Activated gamma-delta T cell (primary cell): ENCODE measurements at regions not wholly inside any gene's neighbourhood (a gene's known extent, or its start where the extent isn't known, plus 50 kb on each side); places are given as distances from the start of the nearest gene placed in this dataset.

Experiments used
- DNase-seq: peaks from one replicate; lab custom pipeline; 2025; lab: John Stamatoyannopoulos, UW

GRCh38 chr14:104386151-104386841, 193.3 kb upstream of the C14orf180 start:
- DNase-seq, result no peak

DNA sequence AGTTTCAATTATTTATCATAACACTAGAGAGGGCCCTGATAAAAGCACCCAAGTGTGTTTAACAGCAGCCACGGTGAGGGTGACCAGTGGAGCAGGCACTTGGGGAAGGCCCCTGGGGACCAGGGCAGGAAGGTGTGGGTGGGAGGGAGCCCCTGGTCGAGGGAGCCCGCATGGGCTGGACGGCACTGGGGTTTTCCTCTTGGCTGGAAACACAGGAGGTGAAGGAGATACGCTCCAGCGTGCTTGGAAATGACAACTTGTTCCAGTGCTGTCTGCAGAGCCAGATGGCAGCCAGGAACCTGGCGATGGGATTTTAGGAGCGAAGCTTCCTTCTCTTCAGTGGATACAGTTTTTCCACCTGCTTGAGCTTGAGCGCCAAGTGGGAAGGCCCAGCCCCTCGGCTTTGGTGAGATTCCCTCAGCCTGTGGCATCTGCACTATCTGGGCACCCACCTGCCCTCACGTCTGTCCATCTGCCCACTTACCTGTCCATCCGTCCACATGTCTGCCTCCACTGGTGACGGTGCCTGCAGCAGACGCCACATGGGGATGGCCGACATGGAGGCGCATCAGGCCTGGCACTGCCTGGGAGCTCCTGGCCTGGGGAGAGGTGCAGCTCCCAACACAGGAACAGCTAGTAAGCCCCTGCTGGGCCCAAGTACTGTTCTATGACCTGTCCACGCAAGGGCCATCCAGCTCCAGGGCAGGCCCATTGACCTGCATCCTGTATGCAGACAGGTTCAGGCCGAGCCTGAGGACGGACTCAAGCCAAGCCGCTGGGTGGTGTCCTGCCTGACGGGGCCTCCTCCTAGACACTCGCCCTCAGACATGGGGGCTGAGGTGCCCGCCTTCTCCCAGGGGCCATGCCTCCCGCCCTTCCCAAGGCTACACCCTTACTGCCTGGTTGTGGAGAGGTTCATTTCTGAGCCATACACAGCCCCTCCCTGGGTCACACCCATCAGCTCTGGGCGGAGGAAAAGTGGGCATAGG, 192.2 kb upstream of the C14orf180 start:
- no peak for DNase-seq

DNA sequence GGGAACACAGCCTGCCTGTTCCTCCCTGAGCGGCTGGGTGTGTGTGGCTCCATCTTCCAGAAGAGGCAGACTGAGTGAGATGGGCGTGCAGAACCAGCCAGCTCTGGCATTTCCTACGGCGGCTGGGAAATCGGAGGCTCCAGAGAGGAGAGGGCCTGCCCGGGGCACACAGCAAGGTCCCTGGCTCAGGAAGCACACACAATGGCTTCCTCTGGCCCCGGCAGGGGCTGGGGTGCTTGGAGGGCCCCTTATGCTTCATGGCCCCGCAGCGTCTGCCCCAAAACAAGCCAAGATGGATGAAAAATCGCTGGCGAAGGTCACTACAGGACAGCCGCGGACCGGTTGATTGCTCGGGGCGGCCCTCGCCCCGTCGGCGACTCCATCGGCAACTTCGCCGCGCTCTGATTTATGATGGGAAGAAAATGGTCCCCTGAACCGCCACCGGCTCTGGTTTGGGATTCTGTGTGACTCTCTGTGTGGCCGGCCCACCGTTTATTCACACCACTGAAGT, 191.5 kb upstream of the C14orf180 start:
- DNase-seq, result no peak

DNA sequence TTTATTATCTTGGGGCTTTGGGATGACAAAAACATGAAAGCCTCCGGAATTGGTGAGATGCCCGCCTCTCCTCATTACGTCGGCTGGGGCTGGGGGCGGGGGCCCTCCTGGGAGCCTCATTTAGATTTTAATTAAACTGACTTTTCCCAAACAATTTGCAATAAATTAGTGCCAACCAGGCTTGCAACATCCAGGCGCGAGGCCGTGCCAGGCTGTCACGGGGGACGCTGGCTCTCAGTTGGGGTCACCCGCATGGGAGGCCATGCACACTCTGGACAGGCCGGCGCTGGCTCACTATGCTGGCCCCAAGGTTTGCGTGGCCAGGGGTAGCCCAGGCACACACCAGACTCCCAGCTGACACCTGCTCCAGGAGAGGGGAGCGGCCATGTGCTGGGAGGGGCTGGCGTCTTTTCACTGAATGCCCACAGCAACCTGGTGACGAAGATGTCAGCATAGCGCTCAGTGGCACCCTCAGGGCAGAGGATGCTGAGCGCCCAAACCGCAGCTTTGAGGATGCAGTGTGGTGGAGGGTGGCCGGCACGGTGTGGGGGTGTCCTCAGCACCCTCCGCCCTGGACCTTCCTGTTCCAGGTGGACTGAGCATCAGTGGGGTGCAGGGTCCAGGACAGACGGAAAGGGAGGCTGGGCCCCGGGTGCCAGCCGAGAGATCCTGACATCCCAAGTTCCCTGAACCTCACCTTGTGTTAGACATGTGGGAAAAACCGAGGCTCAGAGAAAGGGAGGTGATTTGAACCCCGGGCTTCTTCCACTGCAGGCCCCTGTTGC, 190.8 kb upstream of the C14orf180 start:
- no peak for DNase-seq

GRCh38 chr14:104389326-104390220, 190.0 kb upstream of the C14orf180 start:
- no peak for DNase-seq

- DNase-seq, result no peak
These were observed 189.2 kb upstream of the C14orf180 start for GRCh38 chr14:104390221-104390931.

DNA sequence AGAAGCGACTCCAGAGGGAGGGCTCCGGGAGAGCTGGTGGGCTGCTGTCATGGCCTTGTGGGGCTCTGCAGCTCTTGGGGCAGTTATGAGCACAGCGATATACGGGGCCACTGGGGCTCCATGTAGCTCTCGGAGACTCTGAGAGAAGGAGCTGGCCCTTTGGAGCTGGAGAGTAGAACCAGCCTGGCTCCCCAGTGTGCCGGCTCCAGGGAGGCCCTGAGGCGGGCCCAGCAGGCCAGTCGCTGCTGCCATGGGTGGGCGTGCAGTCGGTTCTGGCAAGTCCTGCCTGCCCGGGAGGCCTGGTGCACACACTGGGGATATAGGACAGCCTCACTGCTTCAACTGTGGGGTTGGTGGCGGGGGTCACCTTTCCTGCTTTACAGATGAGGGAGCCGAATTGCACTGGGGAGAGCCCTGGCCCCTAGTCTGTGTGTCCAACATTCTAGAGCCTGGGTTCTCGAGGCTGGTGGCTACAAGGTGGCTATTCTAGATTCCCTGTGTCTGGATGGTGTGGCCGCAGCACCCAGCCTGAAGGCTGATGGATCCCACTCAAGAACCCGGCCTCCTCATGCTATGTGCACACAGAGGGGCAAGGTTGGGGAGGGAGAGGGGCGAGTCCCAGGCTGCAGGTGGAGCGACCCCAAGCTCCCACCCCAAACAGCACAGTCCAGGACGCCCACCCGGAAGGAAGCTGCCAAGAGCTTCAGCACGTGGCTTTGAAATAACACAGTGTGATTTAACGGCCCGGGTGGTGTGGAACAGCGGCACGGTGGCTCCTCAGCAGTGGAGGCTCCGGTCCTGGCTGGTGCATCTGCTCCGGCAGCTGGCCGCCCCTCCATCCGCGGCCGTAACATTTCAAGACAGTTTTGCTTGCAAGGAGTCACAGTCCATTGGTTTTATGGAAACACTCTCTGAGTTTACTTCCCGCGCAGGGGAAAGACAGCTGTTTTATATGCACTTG, 188.3 kb upstream of the C14orf180 start:
- DNase-seq, result no peak

GRCh38 chr14:104392001-104392395, 187.6 kb upstream of the C14orf180 start:
- DNase-seq, result no peak

- no peak for DNase-seq
These were observed 187.0 kb upstream of the C14orf180 start for GRCh38 chr14:104392396-104393198.

GRCh38 chr14:104393199-104393897, 186.2 kb upstream of the C14orf180 start:
- no peak for DNase-seq

DNA sequence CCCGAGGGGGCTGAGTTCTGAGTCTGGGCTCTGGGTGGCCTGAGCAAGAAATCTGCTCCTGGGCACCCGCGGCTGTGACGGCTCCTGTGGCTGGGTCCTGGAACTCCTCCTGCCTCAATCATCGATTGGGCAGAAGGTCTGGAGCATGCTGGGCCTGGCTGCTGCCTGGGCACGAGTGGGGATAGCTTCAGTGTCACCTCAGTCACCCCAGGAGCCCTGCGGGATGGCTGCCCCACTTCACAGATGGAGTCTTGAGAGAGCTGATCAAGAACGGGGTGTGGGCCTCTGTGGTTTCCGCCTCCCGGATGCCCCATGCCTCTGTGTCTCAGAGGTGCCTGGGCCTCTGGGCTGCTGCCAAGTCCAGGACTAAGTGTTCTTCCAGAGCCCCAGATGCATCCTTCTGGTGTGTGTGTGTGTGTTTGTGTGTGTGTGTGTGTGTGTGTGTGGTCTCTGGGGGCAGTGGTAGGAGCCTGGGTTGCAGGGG, 185.6 kb upstream of the C14orf180 start:
- peak; percentile 36 for DNase-seq

DNA sequence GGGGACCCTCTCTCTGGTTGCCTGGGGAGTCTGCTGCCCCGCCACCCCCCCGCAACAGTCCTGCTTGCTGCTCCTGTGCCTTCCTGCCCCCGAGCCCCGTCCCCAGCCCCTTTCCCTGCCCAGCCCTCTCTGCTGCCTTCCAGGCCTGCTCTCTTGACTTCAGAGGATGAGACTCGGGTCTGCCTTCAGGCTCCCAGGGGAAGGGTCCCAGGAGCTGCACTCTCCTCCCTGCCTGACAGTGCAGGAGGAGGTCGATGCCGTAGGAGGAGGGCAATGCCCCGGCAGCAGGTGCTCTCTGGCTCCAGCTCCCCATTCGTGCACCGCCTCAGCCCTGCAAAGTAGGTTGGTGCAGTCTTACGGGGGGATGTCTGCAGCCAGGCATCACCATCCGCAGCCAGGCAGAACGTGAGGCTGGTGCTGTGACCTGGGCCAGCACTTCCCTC, 185.1 kb upstream of the C14orf180 start:
- DNase-seq, result no peak

DNA sequence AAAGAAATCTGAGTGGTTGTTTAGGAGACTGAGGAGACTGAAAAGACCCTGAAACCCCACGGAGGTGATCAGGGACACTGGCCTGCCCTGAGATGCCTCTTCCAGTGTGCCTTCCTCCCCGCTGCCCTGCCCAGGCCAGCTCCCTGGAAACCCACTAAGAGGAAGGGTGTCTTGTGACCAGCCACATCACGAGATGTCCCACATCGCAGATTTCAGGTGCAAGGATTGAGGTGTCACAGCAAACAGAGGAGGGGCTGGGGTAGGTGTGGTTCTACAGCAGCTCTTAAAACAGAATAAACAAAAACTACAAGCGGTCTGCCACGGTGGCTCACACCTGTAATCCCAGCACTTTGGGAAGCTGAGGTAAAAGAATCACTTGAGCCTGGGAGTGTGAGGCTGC, 184.3 kb upstream of the C14orf180 start:
- no peak for DNase-seq

DNA sequence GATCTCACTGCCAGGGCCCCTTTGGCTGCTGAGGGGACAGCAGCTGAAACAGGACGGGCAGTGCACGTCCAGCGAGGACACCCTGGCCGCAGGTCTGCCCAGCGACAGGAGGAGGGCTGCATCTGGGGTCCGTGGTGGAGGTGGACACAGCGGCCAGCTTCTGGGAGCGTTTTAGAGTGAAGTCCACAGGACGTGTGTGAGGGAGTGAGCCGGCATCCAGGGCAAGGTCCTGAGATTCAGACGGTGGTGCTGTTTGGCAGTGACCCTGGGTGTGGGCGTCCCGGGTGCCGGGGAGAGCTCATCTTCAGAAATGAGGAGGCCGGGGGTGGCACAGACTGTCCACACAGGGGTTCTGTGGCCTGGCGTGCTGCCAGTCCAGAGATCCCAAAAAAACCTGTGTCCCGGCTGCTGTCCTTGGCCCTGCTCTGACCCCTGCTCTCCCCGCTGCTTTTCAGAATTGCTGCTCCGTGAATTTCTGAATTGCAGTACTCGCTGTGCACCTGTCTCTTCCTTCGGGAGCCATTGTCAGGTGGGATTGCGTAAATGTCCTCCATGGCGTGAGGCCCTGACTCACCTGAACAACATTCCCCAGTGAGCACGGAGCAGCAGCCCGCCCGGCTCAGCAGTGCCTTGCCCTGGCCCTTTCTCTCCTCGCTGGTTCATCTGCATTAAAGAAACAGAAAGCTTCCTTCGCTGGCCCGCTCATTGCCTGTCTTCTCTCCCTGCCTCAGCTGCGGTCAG, 183.5 kb upstream of the C14orf180 start:
- DNase-seq, result no peak

GRCh38 chr14:104396682-104397470, 182.7 kb upstream of the C14orf180 start:
- no peak for DNase-seq

DNA sequence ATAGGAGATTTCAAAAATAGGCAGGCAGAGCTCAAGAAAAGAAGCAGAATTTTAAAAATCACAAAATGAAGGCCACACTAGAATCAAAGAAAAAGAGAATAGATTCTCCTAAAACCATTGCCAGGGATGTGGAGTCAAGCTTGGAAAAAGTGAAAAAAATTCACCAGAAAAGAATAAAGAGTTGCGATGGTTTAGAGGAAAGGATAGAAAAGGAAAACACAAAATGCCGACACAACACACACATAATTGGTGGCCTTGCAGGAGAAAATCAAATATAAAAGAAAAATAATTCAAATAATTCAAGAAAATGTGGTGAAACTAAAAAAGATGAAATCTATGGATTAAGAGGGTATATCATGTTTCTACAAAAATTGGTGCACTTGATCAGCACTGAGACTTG, 181.6 kb upstream of the C14orf180 start:
- no peak for DNase-seq
